ENCODE measurements at regions not wholly inside any gene's neighbourhood (a gene's known extent, or its start where the extent isn't known, plus 50 kb on each side); places are given as distances from the start of the nearest gene placed in this dataset.

DNA sequence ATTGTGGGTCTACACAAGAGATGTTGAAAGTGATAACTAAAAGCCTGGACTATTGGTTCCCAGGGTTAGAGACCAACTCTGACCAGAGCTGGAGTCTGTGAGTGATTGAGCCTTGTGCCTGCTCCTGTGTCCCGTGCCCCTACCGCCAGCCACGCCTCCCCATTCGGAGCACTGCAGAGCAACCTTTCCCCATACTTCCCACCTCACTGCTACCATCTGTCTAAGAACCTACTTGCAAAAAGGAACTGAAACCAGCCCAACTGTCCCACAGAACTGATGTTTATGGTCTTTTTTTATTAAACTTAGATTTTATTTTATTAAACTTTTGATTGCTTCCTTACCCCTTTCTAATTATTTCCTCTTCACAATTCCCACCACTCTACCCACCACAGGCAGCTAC lies 300.3 kb upstream of the MGAT5 start:
- TF ChIP-seq, protein P1, sequence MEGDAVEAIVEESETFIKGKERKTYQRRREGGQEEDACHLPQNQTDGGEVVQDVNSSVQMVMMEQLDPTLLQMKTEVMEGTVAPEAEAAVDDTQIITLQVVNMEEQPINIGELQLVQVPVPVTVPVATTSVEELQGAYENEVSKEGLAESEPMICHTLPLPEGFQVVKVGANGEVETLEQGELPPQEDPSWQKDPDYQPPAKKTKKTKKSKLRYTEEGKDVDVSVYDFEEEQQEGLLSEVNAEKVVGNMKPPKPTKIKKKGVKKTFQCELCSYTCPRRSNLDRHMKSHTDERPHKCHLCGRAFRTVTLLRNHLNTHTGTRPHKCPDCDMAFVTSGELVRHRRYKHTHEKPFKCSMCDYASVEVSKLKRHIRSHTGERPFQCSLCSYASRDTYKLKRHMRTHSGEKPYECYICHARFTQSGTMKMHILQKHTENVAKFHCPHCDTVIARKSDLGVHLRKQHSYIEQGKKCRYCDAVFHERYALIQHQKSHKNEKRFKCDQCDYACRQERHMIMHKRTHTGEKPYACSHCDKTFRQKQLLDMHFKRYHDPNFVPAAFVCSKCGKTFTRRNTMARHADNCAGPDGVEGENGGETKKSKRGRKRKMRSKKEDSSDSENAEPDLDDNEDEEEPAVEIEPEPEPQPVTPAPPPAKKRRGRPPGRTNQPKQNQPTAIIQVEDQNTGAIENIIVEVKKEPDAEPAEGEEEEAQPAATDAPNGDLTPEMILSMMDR (IDR thresholded peaks at IDR 0.05) = no peak
- TF ChIP-seq POLR2A (IDR thresholded peaks at IDR 0.05) = no peak

Data from right lobe of liver (tissue), 4 donors.